HepG2 (cell line): ENCODE measurements at regions not wholly inside any gene's neighbourhood (a gene's known extent, or its start where the extent isn't known, plus 50 kb on each side); places are given as distances from the start of the nearest gene placed in this dataset.

ENCODE experiments used
- AHDC1 ChIP-seq: sonication (generic); formaldehyde crosslinking; IDR thresholded peaks from 2 replicates; pipeline ENCODE4 v1.5.1; 2020; ENCODE audit warnings: mild to moderate bottlenecking, missing genetic modification reagents, borderline replicate concordance
- FOSL1 ChIP-seq: sonication (generic); formaldehyde crosslinking; IDR thresholded peaks from 2 replicates; pipeline ENCODE4 v1.9.0; 2021; ENCODE audit warnings: missing genetic modification reagents, borderline replicate concordance
- RFX3 ChIP-seq: IDR thresholded peaks from 2 replicates; pipeline ENCODE4 v1.6.1; 2016; ENCODE audit warnings: missing biosample characterization, missing genetic modification reagents
- SAFB2 ChIP-seq: sonication (generic); formaldehyde crosslinking; IDR thresholded peaks from 2 replicates; pipeline ENCODE4 v1.5.1; 2020; ENCODE audit warnings: missing genetic modification reagents, low read depth, mild to moderate bottlenecking, borderline replicate concordance
- ZMYM4 ChIP-seq: sonication (generic); formaldehyde crosslinking; IDR thresholded peaks from 2 replicates; pipeline ENCODE4 v1.8.1; 2023; ENCODE audit warnings: mild to moderate bottlenecking, missing genetic modification reagents
- ZNF605 ChIP-seq: sonication (generic); formaldehyde crosslinking; IDR thresholded peaks from 2 replicates; pipeline ENCODE4 v1.8.0; 2022; ENCODE audit warnings: mild to moderate bottlenecking, missing genetic modification reagents
- TF ChIP-seq, protein P1 (sequence below): IDR thresholded peaks from 2 replicates; pipeline ENCODE4 v1.6.1; 2016; ENCODE audit warnings: missing compliant biosample characterization, missing genetic modification reagents, borderline replicate concordance
- TF ChIP-seq, protein P2 (sequence below): sonication (generic); formaldehyde crosslinking; IDR thresholded peaks from 2 replicates; pipeline ENCODE4 v1.5.0; 2020; ENCODE audit warnings: mild to moderate bottlenecking, missing genetic modification reagents, moderate library complexity
- TF ChIP-seq, protein P3 (sequence below), 2 experiments: sonication (generic) in 1 of 2; formaldehyde crosslinking in 1 of 2; IDR thresholded peaks; 2 replicates each; pipeline versions ENCODE4 v1.4.0 to v1.6.1; 2018 to 2020; ENCODE audit warnings: missing genetic modification reagents in 2 of 2, borderline replicate concordance in 1 of 2, low read depth in 1 of 2, mild to moderate bottlenecking in 1 of 2, missing biosample characterization in 1 of 2
- TF ChIP-seq, protein P4 (sequence below): sonication (generic); formaldehyde crosslinking; IDR thresholded peaks from 2 replicates; pipeline ENCODE4 v1.4.0; 2020; ENCODE audit warnings: missing genetic modification reagents, low read depth, mild to moderate bottlenecking, borderline replicate concordance
- TF ChIP-seq, protein P5 (sequence below), 2 experiments: IDR thresholded peaks; 2 replicates each; pipeline ENCODE4 v1.6.1; 2011 to 2012; ENCODE audit warnings: low read length in 2 of 2, borderline replicate concordance in 1 of 2, low read depth in 1 of 2, mild to moderate bottlenecking in 1 of 2, moderate library complexity in 1 of 2

- TF ChIP-seq AHDC1 (CRISPR knock-in tag) (peak; percentile 82; the same call in 1 of the 2 replicates), ZNF605 (CRISPR knock-in tag) (no peak), SAFB2 (CRISPR knock-in tag) (no peak), FOSL1 (CRISPR knock-in tag) (no peak), RFX3 (no peak), ZMYM4 (CRISPR knock-in tag) (peak; percentile 90)
- TF ChIP-seq, protein P1, sequence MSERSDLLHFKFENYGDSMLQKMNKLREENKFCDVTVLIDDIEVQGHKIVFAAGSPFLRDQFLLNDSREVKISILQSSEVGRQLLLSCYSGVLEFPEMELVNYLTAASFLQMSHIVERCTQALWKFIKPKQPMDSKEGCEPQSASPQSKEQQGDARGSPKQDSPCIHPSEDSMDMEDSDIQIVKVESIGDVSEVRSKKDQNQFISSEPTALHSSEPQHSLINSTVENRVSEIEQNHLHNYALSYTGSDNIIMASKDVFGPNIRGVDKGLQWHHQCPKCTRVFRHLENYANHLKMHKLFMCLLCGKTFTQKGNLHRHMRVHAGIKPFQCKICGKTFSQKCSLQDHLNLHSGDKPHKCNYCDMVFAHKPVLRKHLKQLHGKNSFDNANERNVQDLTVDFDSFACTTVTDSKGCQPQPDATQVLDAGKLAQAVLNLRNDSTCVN (CRISPR knock-in tag), result no peak
- TF ChIP-seq, protein P2, sequence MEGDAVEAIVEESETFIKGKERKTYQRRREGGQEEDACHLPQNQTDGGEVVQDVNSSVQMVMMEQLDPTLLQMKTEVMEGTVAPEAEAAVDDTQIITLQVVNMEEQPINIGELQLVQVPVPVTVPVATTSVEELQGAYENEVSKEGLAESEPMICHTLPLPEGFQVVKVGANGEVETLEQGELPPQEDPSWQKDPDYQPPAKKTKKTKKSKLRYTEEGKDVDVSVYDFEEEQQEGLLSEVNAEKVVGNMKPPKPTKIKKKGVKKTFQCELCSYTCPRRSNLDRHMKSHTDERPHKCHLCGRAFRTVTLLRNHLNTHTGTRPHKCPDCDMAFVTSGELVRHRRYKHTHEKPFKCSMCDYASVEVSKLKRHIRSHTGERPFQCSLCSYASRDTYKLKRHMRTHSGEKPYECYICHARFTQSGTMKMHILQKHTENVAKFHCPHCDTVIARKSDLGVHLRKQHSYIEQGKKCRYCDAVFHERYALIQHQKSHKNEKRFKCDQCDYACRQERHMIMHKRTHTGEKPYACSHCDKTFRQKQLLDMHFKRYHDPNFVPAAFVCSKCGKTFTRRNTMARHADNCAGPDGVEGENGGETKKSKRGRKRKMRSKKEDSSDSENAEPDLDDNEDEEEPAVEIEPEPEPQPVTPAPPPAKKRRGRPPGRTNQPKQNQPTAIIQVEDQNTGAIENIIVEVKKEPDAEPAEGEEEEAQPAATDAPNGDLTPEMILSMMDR (CRISPR knock-in tag), result no peak
- TF ChIP-seq, protein P3, sequence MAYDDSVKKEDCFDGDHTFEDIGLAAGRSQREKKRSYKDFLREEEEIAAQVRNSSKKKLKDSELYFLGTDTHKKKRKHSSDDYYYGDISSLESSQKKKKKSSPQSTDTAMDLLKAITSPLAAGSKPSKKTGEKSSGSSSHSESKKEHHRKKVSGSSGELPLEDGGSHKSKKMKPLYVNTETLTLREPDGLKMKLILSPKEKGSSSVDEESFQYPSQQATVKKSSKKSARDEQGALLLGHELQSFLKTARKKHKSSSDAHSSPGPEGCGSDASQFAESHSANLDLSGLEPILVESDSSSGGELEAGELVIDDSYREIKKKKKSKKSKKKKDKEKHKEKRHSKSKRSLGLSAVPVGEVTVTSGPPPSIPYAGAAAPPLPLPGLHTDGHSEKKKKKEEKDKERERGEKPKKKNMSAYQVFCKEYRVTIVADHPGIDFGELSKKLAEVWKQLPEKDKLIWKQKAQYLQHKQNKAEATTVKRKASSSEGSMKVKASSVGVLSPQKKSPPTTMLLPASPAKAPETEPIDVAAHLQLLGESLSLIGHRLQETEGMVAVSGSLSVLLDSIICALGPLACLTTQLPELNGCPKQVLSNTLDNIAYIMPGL (CRISPR knock-in tag; IDR thresholded peaks at IDR 0.05; ENCODE audit: borderline replicate concordance in 1 of 2, low read depth in 1 of 2), result no peak
- TF ChIP-seq, protein P4, sequence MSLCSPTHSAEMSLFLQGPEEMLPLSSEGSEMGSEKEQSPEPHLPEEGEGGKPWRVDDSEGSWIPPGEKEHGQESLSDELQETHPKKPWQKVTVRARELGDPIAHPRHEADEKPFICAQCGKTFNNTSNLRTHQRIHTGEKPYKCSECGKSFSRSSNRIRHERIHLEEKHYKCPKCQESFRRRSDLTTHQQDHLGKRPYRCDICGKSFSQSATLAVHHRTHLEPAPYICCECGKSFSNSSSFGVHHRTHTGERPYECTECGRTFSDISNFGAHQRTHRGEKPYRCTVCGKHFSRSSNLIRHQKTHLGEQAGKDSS (CRISPR knock-in tag), result peak; percentile 45; the same call in 1 of the 2 replicates
- TF ChIP-seq, protein P5, sequence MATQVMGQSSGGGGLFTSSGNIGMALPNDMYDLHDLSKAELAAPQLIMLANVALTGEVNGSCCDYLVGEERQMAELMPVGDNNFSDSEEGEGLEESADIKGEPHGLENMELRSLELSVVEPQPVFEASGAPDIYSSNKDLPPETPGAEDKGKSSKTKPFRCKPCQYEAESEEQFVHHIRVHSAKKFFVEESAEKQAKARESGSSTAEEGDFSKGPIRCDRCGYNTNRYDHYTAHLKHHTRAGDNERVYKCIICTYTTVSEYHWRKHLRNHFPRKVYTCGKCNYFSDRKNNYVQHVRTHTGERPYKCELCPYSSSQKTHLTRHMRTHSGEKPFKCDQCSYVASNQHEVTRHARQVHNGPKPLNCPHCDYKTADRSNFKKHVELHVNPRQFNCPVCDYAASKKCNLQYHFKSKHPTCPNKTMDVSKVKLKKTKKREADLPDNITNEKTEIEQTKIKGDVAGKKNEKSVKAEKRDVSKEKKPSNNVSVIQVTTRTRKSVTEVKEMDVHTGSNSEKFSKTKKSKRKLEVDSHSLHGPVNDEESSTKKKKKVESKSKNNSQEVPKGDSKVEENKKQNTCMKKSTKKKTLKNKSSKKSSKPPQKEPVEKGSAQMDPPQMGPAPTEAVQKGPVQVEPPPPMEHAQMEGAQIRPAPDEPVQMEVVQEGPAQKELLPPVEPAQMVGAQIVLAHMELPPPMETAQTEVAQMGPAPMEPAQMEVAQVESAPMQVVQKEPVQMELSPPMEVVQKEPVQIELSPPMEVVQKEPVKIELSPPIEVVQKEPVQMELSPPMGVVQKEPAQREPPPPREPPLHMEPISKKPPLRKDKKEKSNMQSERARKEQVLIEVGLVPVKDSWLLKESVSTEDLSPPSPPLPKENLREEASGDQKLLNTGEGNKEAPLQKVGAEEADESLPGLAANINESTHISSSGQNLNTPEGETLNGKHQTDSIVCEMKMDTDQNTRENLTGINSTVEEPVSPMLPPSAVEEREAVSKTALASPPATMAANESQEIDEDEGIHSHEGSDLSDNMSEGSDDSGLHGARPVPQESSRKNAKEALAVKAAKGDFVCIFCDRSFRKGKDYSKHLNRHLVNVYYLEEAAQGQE (IDR thresholded peaks at IDR 0.05; ENCODE audit: borderline replicate concordance in 1 of 2, low read depth in 1 of 2, low read length in 2 of 2), result 0 out of 4 replicates have a peak, but pooled peaks of 1 of the 2 experiments have one; percentile 26
Observed at GRCh38 chr17:70677783-70678647, 508.7 kb downstream of the KCNJ2 start (continued).
